ENCODE measurements at regions not wholly inside any gene's neighbourhood (a gene's known extent, or its start where the extent isn't known, plus 50 kb on each side); places are given as distances from the start of the nearest gene placed in this dataset.

GRCh38 chr7:118087126-118087525 is 96.8 kb upstream of the LSM8 start:
- no peak for ATAC-seq (ENCODE audit: low read depth)
- TF ChIP-seq NFE2L2 (IDR thresholded peaks at IDR 0.05; ENCODE audit: low read depth, low read length) = no peak
- TF ChIP-seq MAZ (IDR thresholded peaks at IDR 0.05; ENCODE audit: borderline replicate concordance, low read depth, low read length) = no peak
- TF ChIP-seq RFX5 (IDR thresholded peaks at IDR 0.05; ENCODE audit: low read depth, low read length) = no peak
- no peak for TF ChIP-seq BHLHE40 (IDR thresholded peaks at IDR 0.05; ENCODE audit: low read depth, low read length)
- no peak for TF ChIP-seq RCOR1 (IDR thresholded peaks at IDR 0.05; ENCODE audit: insufficient replicate concordance, low read length)
- no peak for TF ChIP-seq MXI1 (IDR thresholded peaks at IDR 0.05; ENCODE audit: borderline replicate concordance, low read depth, low read length)
- TF ChIP-seq POLR2A (IDR thresholded peaks at IDR 0.05; ENCODE audit: low read depth, low read length) = no peak
- no peak for TF ChIP-seq USF2 (IDR thresholded peaks at IDR 0.05; ENCODE audit: low read depth, low read length)
- H3K9me1 ChIP-seq (ENCODE audit: insufficient read depth, low read length) = no peaks in the 10 kb centered on the region
- no peak overlapping the region for H4K5ac ChIP-seq (ENCODE audit: low read depth, low read length)
- H2BK120ac ChIP-seq (ENCODE audit: low read depth, low read length) = no peak overlapping the region
- in situ Hi-C loops (cut with MboI; ENCODE audit: low sequenced_read_pairs) = loop anchor here (25.0 kb wide), 1 partner anchor 325 kb away; no protein-coding TSS in a partner anchor
- H3K27me3 ChIP-seq (ENCODE audit: control insufficient read depth, insufficient read depth, low read length) = no peaks in the 10 kb centered on the region
- H3K9me3 ChIP-seq (ENCODE audit: control insufficient read depth, insufficient read depth, low read length) = no peaks in the 10 kb centered on the region
- no peak overlapping the region for H3K4me3 ChIP-seq (ENCODE audit: insufficient read depth, low read depth, low read length)
- intact Hi-C loops (cut with micrococcal nuclease) = no loop called here
- H2BK5ac ChIP-seq (ENCODE audit: low read depth, low read length, poor library complexity, severe bottlenecking) = no peak overlapping the region
- no CpG with 5 or more reads among the region's 2 CpGs for WGBS, 2 experiments (ENCODE audit: extremely low coverage in 2 of 2, insufficient read length in 1 of 2)
- H3K23ac ChIP-seq (ENCODE audit: low read depth, low read length) = no peak overlapping the region
- POLR2A ChIA-PET (ENCODE audit: unreplicated experiment) = no interaction called here
- H4K20me1 ChIP-seq (ENCODE audit: insufficient read depth, low read length) = no peaks in the 10 kb centered on the region
- H4K8ac ChIP-seq (ENCODE audit: low read depth in 2 of 2, low read length in 2 of 2) = no peak overlapping the region
- H2BK20ac ChIP-seq (ENCODE audit: low read depth, low read length) = no peak overlapping the region
- no peaks in the 10 kb centered on the region for H3K79me1 ChIP-seq (ENCODE audit: low read depth in 1 of 2, low read length in 2 of 2)
- dilution Hi-C loops (cut with HindIII; ENCODE audit: low sequenced_read_pairs, unreplicated experiment) = no loop called here
- no peak overlapping the region for H3K18ac ChIP-seq (ENCODE audit: low read depth, low read length)
- no peak overlapping the region for H2AFZ ChIP-seq (replicated peaks; ENCODE audit: low read length, poor library complexity)
- H3K4me1 ChIP-seq (ENCODE audit: control insufficient read depth, insufficient read depth, low read length) = no peaks in the 10 kb centered on the region
- BruUV-seq (replicated peaks) = no TSS peak
- H3K14ac ChIP-seq (replicated peaks; ENCODE audit: low read depth, low read length) = no peak overlapping the region
- H3K27ac ChIP-seq (ENCODE audit: insufficient read depth, low read length) = no peak overlapping the region
- H3K9ac ChIP-seq (ENCODE audit: low read depth, low read length) = no peak overlapping the region
- CTCF ChIA-PET = no interaction called here
- H4K91ac ChIP-seq (ENCODE audit: insufficient read depth, low read depth, low read length) = no peak overlapping the region
- H3K4ac ChIP-seq (ENCODE audit: low read depth, low read length) = no peak overlapping the region
- no peak overlapping the region for H3K4me2 ChIP-seq (ENCODE audit: low read depth, low read length)
- no peak overlapping the region for H2AK5ac ChIP-seq (ENCODE audit: low read depth, low read length)
- no peak overlapping the region for H2AK9ac ChIP-seq (replicated peaks; ENCODE audit: low read depth, low read length, poor library complexity)
- no peak overlapping the region for H2BK15ac ChIP-seq (ENCODE audit: low read depth, low read length)
- no peak for DNase-seq
- H3K56ac ChIP-seq (ENCODE audit: extremely low read depth, insufficient read depth, low read length) = no peak overlapping the region
- no peaks in the 10 kb centered on the region for H3K36me3 ChIP-seq (ENCODE audit: control insufficient read depth, insufficient read depth, low read length)

Data from IMR-90 (cell line).